HepG2 (cell line): ENCODE measurements at regions not wholly inside any gene's neighbourhood (a gene's known extent, or its start where the extent isn't known, plus 50 kb on each side); places are given as distances from the start of the nearest gene placed in this dataset.

Experiments used
- ATRX ChIP-seq: sonication (generic); formaldehyde crosslinking; IDR thresholded peaks from 2 replicates; pipeline ENCODE4 v1.4.0; 2020; ENCODE audit warnings: missing genetic modification reagents, borderline replicate concordance
- EEA1 ChIP-seq: sonication (generic); formaldehyde crosslinking; IDR thresholded peaks from 2 replicates; pipeline ENCODE4 v1.5.1; 2020; ENCODE audit warnings: mild to moderate bottlenecking, missing genetic modification reagents, borderline replicate concordance
- EZH2 ChIP-seq: conservative IDR thresholded peaks from 2 replicates; pipeline ENCODE4 v1.6.1; 2012; ENCODE audit warnings: mild to moderate bottlenecking, low read depth, low read length, moderate library complexity
- GFI1 ChIP-seq: sonication (generic); formaldehyde crosslinking; IDR thresholded peaks from 2 replicates; pipeline ENCODE4 v1.5.0; 2020; ENCODE audit warnings: missing genetic modification reagents, mild to moderate bottlenecking, borderline replicate concordance
- IKZF1 ChIP-seq: fragments of 450-650 bp; IDR thresholded peaks from 2 replicates; pipeline ENCODE4 v1.7.1; 2016
- KDM6A ChIP-seq: IDR thresholded peaks from 2 replicates; pipeline ENCODE4 v1.6.1; 2016; ENCODE audit warnings: low read depth
- NFIB ChIP-seq: sonication (generic); formaldehyde crosslinking; IDR thresholded peaks from 2 replicates; pipeline ENCODE4 v1.9.0; 2021; ENCODE audit warnings: missing genetic modification reagents, mild to moderate bottlenecking, borderline replicate concordance
- POLR2G ChIP-seq: fragments of 200-400 bp; formaldehyde crosslinking; IDR thresholded peaks from 2 replicates; pipeline ENCODE4 v1.6.1; 2018; ENCODE audit warnings: mild to moderate bottlenecking, low read depth, low read length, moderate library complexity
- RFXAP ChIP-seq: sonication (generic); formaldehyde crosslinking; IDR thresholded peaks from 2 replicates; pipeline ENCODE4 v1.4.0; 2020; ENCODE audit warnings: missing genetic modification reagents, borderline replicate concordance
- SCMH1 ChIP-seq: sonication (generic); formaldehyde crosslinking; IDR thresholded peaks from 2 replicates; pipeline ENCODE4 v1.9.0; 2021; ENCODE audit warnings: missing genetic modification reagents, mild to moderate bottlenecking, borderline replicate concordance
- SETDB1 ChIP-seq: sonication (generic); formaldehyde crosslinking; IDR thresholded peaks from 2 replicates; pipeline ENCODE4 v1.5.1; 2020; ENCODE audit warnings: missing genetic modification reagents, mild to moderate bottlenecking, borderline replicate concordance
- SIN3A ChIP-seq: IDR thresholded peaks from 2 replicates; pipeline ENCODE4 v1.6.1; 2011; ENCODE audit warnings: low read depth, mild to moderate bottlenecking, control low read depth, low read length, borderline replicate concordance
- SNAPC2 ChIP-seq: sonication (generic); formaldehyde crosslinking; IDR thresholded peaks from 2 replicates; pipeline ENCODE4 v1.8.1; 2022; ENCODE audit warnings: mild to moderate bottlenecking, missing genetic modification reagents
- TCF7L2 ChIP-seq: IDR thresholded peaks from 2 replicates; pipeline ENCODE4 v1.6.1; 2011; ENCODE audit warnings: mild to moderate bottlenecking, low read depth, low read length, moderate library complexity
- XBP1 ChIP-seq: sonication (generic); formaldehyde crosslinking; IDR thresholded peaks from 2 replicates; pipeline ENCODE4 v1.5.0; 2020; ENCODE audit warnings: missing genetic modification reagents
- ZBTB20 ChIP-seq: sonication (generic); formaldehyde crosslinking; IDR thresholded peaks from 2 replicates; pipeline ENCODE4 v1.8.1; 2023; ENCODE audit warnings: missing genetic modification reagents, low read depth, mild to moderate bottlenecking, borderline replicate concordance
- ZNF781 ChIP-seq: sonication (generic); formaldehyde crosslinking; IDR thresholded peaks from 2 replicates; pipeline ENCODE4 v1.5.1; 2020; ENCODE audit warnings: borderline replicate concordance, mild to moderate bottlenecking, missing genetic modification reagents; ENCODE audit errors: not compliant biosample characterization
- ZNF792 ChIP-seq: IDR thresholded peaks from 2 replicates; pipeline ENCODE4 v1.6.1; 2016
- TF ChIP-seq, protein P1 (sequence below): sonication (generic); formaldehyde crosslinking; IDR thresholded peaks from 2 replicates; pipeline ENCODE4 v1.4.0; 2020; ENCODE audit warnings: missing genetic modification reagents
- TF ChIP-seq, protein P2 (sequence below): IDR thresholded peaks from 2 replicates; pipeline ENCODE4 v1.6.1; 2016; ENCODE audit warnings: low read depth, missing genetic modification reagents, missing compliant biosample characterization
- TF ChIP-seq, protein P3 (sequence below): sonication (generic); formaldehyde crosslinking; conservative IDR thresholded peaks from 2 replicates; pipeline ENCODE4 v1.8.0; 2022; ENCODE audit warnings: low read depth, missing genetic modification reagents

DNA sequence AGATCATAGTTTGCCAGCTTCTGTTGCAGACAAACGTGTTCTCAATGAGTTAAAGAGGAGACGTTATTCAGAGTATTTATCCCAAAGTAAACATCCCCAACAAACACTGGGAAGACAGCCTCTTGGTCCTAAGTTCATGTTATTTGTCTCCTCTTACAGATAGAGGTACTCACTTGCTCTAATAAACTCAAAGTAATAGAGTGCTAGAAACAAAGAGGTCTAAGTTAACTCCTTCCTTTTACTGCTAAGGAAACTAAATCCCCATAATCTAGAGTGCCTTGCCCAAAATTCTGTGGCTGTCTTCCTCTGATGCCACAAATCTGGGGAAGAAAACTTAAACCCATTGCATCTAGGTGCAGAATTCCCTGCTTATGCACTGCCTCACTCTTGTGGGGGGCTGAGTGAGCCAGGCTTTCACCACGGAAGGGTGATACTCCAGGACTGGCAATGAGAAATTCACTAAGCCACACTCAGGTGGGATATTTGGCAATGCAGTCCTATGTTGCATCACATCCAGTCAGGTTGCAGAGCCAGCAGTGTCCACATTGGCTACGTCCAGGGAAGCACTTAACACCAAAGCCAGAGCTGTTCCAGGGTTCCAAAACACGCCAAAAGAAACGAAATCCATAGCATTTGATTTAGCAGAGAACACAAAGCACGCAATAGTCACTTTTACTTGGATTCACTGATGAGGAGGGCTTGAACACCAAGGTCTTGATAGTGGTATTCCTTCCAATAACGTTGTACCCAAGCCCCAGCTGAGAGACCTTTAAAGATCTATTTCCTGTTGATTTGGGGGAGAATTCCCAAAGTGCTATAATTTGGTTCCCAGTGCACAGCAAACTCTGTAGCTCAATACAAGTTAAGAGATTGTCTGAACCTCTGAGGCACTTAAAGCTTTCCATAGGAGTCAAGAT, 81.0 kb upstream of the FOXQ1 start (continued):
- TF ChIP-seq EZH2 (no peak), SCMH1 (CRISPR knock-in tag) (no peak), XBP1 (CRISPR knock-in tag) (no peak), POLR2G (peak; percentile 72), RFXAP (CRISPR knock-in tag) (0 out of 2 replicates have a peak, but pooled peaks have one; percentile 33), NFIB (CRISPR knock-in tag) (no peak), EEA1 (CRISPR knock-in tag) (no peak), SETDB1 (CRISPR knock-in tag) (no peak), ATRX (CRISPR knock-in tag) (no peak), IKZF1 (no peak), ZNF781 (CRISPR knock-in tag) (peak; percentile 49), SNAPC2 (CRISPR knock-in tag) (no peak), SIN3A (peak; percentile 54; the same call in 1 of the 2 replicates), TCF7L2 (no peak), ZNF792 (CRISPR knock-in tag) (peak; percentile 65; the same call in 1 of the 2 replicates), ZBTB20 (CRISPR knock-in tag) (peak; percentile 84; the same call in 1 of the 2 replicates), GFI1 (CRISPR knock-in tag) (peak; percentile 67; the same call in 1 of the 2 replicates), KDM6A (peak; percentile 92)
- TF ChIP-seq, protein P1, sequence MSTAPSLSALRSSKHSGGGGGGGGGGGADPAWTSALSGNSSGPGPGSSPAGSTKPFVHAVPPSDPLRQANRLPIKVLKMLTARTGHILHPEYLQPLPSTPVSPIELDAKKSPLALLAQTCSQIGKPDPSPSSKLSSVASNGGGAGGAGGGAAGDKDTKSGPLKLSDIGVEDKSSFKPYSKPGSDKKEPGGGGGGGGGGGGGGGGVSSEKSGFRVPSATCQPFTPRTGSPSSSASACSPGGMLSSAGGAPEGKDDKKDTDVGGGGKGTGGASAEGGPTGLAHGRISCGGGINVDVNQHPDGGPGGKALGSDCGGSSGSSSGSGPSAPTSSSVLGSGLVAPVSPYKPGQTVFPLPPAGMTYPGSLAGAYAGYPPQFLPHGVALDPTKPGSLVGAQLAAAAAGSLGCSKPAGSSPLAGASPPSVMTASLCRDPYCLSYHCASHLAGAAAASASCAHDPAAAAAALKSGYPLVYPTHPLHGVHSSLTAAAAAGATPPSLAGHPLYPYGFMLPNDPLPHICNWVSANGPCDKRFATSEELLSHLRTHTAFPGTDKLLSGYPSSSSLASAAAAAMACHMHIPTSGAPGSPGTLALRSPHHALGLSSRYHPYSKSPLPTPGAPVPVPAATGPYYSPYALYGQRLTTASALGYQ (CRISPR knock-in tag): peak; percentile 66
- TF ChIP-seq, protein P2, sequence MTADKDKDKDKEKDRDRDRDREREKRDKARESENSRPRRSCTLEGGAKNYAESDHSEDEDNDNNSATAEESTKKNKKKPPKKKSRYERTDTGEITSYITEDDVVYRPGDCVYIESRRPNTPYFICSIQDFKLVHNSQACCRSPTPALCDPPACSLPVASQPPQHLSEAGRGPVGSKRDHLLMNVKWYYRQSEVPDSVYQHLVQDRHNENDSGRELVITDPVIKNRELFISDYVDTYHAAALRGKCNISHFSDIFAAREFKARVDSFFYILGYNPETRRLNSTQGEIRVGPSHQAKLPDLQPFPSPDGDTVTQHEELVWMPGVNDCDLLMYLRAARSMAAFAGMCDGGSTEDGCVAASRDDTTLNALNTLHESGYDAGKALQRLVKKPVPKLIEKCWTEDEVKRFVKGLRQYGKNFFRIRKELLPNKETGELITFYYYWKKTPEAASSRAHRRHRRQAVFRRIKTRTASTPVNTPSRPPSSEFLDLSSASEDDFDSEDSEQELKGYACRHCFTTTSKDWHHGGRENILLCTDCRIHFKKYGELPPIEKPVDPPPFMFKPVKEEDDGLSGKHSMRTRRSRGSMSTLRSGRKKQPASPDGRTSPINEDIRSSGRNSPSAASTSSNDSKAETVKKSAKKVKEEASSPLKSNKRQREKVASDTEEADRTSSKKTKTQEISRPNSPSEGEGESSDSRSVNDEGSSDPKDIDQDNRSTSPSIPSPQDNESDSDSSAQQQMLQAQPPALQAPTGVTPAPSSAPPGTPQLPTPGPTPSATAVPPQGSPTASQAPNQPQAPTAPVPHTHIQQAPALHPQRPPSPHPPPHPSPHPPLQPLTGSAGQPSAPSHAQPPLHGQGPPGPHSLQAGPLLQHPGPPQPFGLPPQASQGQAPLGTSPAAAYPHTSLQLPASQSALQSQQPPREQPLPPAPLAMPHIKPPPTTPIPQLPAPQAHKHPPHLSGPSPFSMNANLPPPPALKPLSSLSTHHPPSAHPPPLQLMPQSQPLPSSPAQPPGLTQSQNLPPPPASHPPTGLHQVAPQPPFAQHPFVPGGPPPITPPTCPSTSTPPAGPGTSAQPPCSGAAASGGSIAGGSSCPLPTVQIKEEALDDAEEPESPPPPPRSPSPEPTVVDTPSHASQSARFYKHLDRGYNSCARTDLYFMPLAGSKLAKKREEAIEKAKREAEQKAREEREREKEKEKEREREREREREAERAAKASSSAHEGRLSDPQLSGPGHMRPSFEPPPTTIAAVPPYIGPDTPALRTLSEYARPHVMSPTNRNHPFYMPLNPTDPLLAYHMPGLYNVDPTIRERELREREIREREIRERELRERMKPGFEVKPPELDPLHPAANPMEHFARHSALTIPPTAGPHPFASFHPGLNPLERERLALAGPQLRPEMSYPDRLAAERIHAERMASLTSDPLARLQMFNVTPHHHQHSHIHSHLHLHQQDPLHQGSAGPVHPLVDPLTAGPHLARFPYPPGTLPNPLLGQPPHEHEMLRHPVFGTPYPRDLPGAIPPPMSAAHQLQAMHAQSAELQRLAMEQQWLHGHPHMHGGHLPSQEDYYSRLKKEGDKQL (CRISPR knock-in tag): peak; percentile 45
- TF ChIP-seq, protein P3, sequence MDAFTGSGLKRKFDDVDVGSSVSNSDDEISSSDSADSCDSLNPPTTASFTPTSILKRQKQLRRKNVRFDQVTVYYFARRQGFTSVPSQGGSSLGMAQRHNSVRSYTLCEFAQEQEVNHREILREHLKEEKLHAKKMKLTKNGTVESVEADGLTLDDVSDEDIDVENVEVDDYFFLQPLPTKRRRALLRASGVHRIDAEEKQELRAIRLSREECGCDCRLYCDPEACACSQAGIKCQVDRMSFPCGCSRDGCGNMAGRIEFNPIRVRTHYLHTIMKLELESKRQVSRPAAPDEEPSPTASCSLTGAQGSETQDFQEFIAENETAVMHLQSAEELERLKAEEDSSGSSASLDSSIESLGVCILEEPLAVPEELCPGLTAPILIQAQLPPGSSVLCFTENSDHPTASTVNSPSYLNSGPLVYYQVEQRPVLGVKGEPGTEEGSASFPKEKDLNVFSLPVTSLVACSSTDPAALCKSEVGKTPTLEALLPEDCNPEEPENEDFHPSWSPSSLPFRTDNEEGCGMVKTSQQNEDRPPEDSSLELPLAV: no peak
